ENCODE measurements at regions not wholly inside any gene's neighbourhood (a gene's known extent, or its start where the extent isn't known, plus 50 kb on each side); places are given as distances from the start of the nearest gene placed in this dataset.

DNA sequence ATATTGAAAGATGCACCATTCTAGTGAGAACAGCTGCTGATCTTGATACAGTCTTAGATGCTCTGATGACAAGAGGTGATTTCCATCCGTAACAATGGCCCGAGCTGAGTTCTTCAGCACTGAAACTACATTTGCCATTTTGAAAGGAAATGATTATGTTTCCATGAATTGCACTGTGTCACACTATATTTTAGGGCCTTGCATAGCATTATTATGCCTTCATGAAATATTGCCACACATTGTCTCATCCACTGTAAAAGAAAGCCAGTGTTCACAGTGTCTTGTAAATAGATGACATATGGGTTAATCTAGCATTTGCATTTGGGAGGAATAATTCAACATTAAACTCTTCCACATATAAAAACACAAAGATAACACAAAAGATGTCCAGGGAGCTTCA lies 438.3 kb upstream of the PSMD7 start:
- Histone ChIP-seq H3K9me3 (ENCODE audit: control insufficient read depth, low read length) (no peaks in the 10 kb centered on the region), H3K4me3 (ENCODE audit: low read length) (no peak overlapping the region), H3K4me1 (ENCODE audit: control insufficient read depth, insufficient read depth, low read length) (no peaks in the 10 kb centered on the region), H3K36me3 (ENCODE audit: control insufficient read depth, insufficient read depth, low read length) (no peaks in the 10 kb centered on the region), H3K27me3 (ENCODE audit: control insufficient read depth, insufficient read depth, low read length, poor library complexity, severe bottlenecking) (no peaks in the 10 kb centered on the region), H3K9ac (ENCODE audit: extremely low read depth, low read length, poor library complexity, severe bottlenecking) (no peak overlapping the region), H3K27ac (ENCODE audit: low read depth, low read length) (no peak overlapping the region)
- no peak for DNase-seq
- Mint-ChIP-seq H3K4me1 (no peaks in the 10 kb centered on the region), H3K27me3 (ENCODE audit: insufficient read depth) (no peaks in the 10 kb centered on the region), H3K9me3 (peaks cover 12% of the 10 kb centered on the region), H3K36me3 (ENCODE audit: low read depth) (no peaks in the 10 kb centered on the region), H3K4me3 (no peak overlapping the region), H3K27ac (no peak overlapping the region)
- 91 to 100% methylated on average over 2 of the region's 2 CpGs for WGBS, 2 experiments (ENCODE audit: insufficient coverage in 1 of 2, insufficient read length in 1 of 2)
- TF ChIP-seq, protein P1, sequence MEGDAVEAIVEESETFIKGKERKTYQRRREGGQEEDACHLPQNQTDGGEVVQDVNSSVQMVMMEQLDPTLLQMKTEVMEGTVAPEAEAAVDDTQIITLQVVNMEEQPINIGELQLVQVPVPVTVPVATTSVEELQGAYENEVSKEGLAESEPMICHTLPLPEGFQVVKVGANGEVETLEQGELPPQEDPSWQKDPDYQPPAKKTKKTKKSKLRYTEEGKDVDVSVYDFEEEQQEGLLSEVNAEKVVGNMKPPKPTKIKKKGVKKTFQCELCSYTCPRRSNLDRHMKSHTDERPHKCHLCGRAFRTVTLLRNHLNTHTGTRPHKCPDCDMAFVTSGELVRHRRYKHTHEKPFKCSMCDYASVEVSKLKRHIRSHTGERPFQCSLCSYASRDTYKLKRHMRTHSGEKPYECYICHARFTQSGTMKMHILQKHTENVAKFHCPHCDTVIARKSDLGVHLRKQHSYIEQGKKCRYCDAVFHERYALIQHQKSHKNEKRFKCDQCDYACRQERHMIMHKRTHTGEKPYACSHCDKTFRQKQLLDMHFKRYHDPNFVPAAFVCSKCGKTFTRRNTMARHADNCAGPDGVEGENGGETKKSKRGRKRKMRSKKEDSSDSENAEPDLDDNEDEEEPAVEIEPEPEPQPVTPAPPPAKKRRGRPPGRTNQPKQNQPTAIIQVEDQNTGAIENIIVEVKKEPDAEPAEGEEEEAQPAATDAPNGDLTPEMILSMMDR (conservative IDR thresholded peaks at IDR 0.05): no peak

DNA sequence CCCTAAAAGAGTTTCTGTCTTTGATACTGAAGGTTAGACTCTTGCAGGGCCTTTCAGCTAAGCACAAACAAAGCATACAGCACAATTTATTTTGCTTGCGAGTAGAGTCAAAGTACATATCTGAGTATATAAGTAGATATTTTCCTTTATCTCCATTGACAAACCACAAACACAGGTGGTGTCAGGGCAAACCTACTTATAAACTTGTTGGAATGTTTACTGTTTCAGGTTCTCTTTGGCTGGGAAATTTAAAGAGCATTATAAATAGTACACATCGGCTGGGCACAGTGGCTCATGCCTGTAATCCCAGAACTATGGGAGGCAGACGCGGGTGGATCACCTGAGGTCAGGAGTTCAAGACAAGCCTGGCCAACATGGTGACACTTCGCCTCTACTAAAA lies 442.6 kb upstream of the PSMD7 start:
- no peak for DNase-seq
- Mint-ChIP-seq H3K27ac (no peak overlapping the region), H3K27me3 (ENCODE audit: insufficient read depth) (no peaks in the 10 kb centered on the region), H3K4me1 (no peaks in the 10 kb centered on the region), H3K36me3 (ENCODE audit: low read depth) (no peaks in the 10 kb centered on the region), H3K4me3 (no peak overlapping the region), H3K9me3 (peaks cover 12% of the 10 kb centered on the region)
- H3K36me3 ChIP-seq (ENCODE audit: control insufficient read depth, insufficient read depth, low read length): no peaks in the 10 kb centered on the region
- H3K27me3 ChIP-seq (ENCODE audit: control insufficient read depth, insufficient read depth, low read length, poor library complexity, severe bottlenecking): no peaks in the 10 kb centered on the region
- TF ChIP-seq, protein P1 (conservative IDR thresholded peaks at IDR 0.05): no peak
- no peaks in the 10 kb centered on the region for H3K4me1 ChIP-seq (ENCODE audit: control insufficient read depth, insufficient read depth, low read length)
- no peaks in the 10 kb centered on the region for H3K9me3 ChIP-seq (ENCODE audit: control insufficient read depth, low read length)
- H3K27ac ChIP-seq (ENCODE audit: low read depth, low read length): no peak overlapping the region
- no peak overlapping the region for H3K4me3 ChIP-seq (ENCODE audit: low read length)
- 95 to 100% methylated on average over 3 to 4 of the region's 5 CpGs for WGBS, 2 experiments (ENCODE audit: insufficient coverage in 1 of 2, insufficient read length in 1 of 2)
- no peak overlapping the region for H3K9ac ChIP-seq (ENCODE audit: extremely low read depth, low read length, poor library complexity, severe bottlenecking)

DNA sequence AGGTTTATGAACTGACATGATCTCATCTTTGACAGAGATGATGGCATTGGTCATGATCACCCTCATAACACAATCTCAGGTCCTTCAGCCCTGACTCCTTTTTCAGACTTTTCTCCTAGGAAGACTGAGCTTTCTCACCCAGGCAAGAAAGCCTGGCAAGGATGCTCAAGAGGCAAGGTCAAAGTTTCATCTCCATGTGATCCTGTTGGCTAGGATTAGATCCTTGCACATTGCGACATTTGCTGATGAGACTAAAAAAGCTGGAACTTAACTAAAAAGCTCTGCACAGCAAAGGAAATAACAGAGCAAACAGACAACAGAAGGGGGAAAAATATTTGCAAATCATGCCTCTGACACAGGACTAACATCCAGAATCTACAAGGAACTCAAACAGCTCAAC lies 444.1 kb upstream of the PSMD7 start:
- WGBS, 2 experiments (ENCODE audit: insufficient coverage in 1 of 2, insufficient read length in 1 of 2): 89 to 100% methylated on average over 1 of the region's 1 CpG
- Histone ChIP-seq H3K9ac (ENCODE audit: extremely low read depth, low read length, poor library complexity, severe bottlenecking) (no peak overlapping the region), H3K4me3 (ENCODE audit: low read length) (no peak overlapping the region), H3K36me3 (ENCODE audit: control insufficient read depth, insufficient read depth, low read length) (no peaks in the 10 kb centered on the region), H3K27ac (ENCODE audit: low read depth, low read length) (no peak overlapping the region), H3K9me3 (ENCODE audit: control insufficient read depth, low read length) (no peaks in the 10 kb centered on the region), H3K4me1 (ENCODE audit: control insufficient read depth, insufficient read depth, low read length) (no peaks in the 10 kb centered on the region), H3K27me3 (ENCODE audit: control insufficient read depth, insufficient read depth, low read length, poor library complexity, severe bottlenecking) (no peaks in the 10 kb centered on the region)
- H3K4me1 Mint-ChIP-seq: no peaks in the 10 kb centered on the region
- H3K4me3 Mint-ChIP-seq: no peak overlapping the region
- H3K36me3 Mint-ChIP-seq (ENCODE audit: low read depth): no peaks in the 10 kb centered on the region
- TF ChIP-seq, protein P1 (conservative IDR thresholded peaks at IDR 0.05): no peak
- H3K27ac Mint-ChIP-seq: no peak overlapping the region
- H3K27me3 Mint-ChIP-seq (ENCODE audit: insufficient read depth): no peaks in the 10 kb centered on the region
- H3K9me3 Mint-ChIP-seq: peaks cover 12% of the 10 kb centered on the region
- DNase-seq: no peak

Measured in endodermal cell (in vitro differentiated cells).